IMR-90 (cell line): ENCODE measurements at regions not wholly inside any gene's neighbourhood (a gene's known extent, or its start where the extent isn't known, plus 50 kb on each side); places are given as distances from the start of the nearest gene placed in this dataset.
"Not testable (repeated sequence)": the region's sequence is repeated elsewhere in the genome, so short reads cannot be mapped to it uniquely, and the experiment has no call there.

Experiments
- ATAC-seq: fragments of 200-7000 bp; cut with Tn5 transposase; 2 replicates; pipeline ENCODE4 v1.9.1; 2020; ENCODE audit warnings: low read depth, mild to moderate bottlenecking, moderate library complexity
- BruUV-seq: library from RNA; stranded (reverse); fragments of 400-500 nt; replicated peaks from 2 replicates; lab custom pipeline; 2021; lab: Mats Ljungman, UMichigan
- CTCF ChIA-PET: fragments of 300-600 bp; formaldehyde crosslinking; extraction: SDS; loops from one replicate; lab custom pipeline; 2021; ENCODE audit warnings: antibody characterized with exemption; lab: Yijun Ruan, JAX
- POLR2A ChIA-PET: fragments of 300-600 bp; sonication (Branson Sonifier 250); formaldehyde crosslinking; loops from one replicate; lab custom pipeline; 2022; ENCODE audit warnings: antibody characterized with exemption; ENCODE audit not compliant: unreplicated experiment; lab: Charles Lee
- DNase-seq: peaks from one replicate; pipeline ENCODE4 v3.0.0; 2013
- H2AFZ ChIP-seq: replicated peaks from 2 replicates; pipeline ENCODE3; 2013; ENCODE audit warnings: low read length, mild to moderate bottlenecking; ENCODE audit not compliant: poor library complexity
- H2AK5ac ChIP-seq: 2 replicates; pipeline ENCODE4 v1.6.1; 2013; ENCODE audit warnings: low read depth, low read length, inconsistent platforms
- H2AK9ac ChIP-seq: replicated peaks from 2 replicates; pipeline ENCODE3; 2013; ENCODE audit warnings: mild to moderate bottlenecking, low read depth, low read length, moderate library complexity; ENCODE audit not compliant: poor library complexity
- H2BK120ac ChIP-seq: 2 replicates; pipeline ENCODE4 v1.6.1; 2013; ENCODE audit warnings: low read depth, low read length, inconsistent platforms
- H2BK15ac ChIP-seq: 3 replicates; pipeline ENCODE4 v1.6.1; 2013; ENCODE audit warnings: low read depth, low read length, inconsistent platforms
- H2BK20ac ChIP-seq: 2 replicates; pipeline ENCODE4 v1.6.1; 2013; ENCODE audit warnings: low read depth, mild to moderate bottlenecking, inconsistent platforms, low read length, moderate library complexity
- H2BK5ac ChIP-seq: 2 replicates; pipeline ENCODE4 v1.6.1; 2013; ENCODE audit warnings: mild to moderate bottlenecking, low read depth, low read length, inconsistent platforms; ENCODE audit not compliant: poor library complexity, severe bottlenecking
- H3K14ac ChIP-seq: replicated peaks from 2 replicates; pipeline ENCODE4 v1.6.1; 2013; ENCODE audit warnings: low read depth, low read length, inconsistent platforms
- H3K18ac ChIP-seq: 2 replicates; pipeline ENCODE4 v1.6.1; 2013; ENCODE audit warnings: low read depth, low read length, control low read depth
- H3K23ac ChIP-seq: 2 replicates; pipeline ENCODE4 v1.6.1; 2013; ENCODE audit warnings: low read depth, low read length, inconsistent platforms
- H3K27ac ChIP-seq: 2 replicates; pipeline ENCODE4 v1.5.1; 2013; ENCODE audit warnings: mild to moderate bottlenecking, control low read depth, low read length; ENCODE audit not compliant: insufficient read depth
- H3K27me3 ChIP-seq: 2 replicates; pipeline ENCODE4 v1.6.1; 2013; ENCODE audit warnings: low read length; ENCODE audit not compliant: control insufficient read depth, insufficient read depth
- H3K36me3 ChIP-seq: 2 replicates; pipeline ENCODE4 v1.6.1; 2013; ENCODE audit warnings: low read length, mixed read lengths; ENCODE audit not compliant: control insufficient read depth, insufficient read depth
- H3K4ac ChIP-seq: 2 replicates; pipeline ENCODE4 v1.6.1; 2013; ENCODE audit warnings: low read depth, low read length, inconsistent platforms
- H3K4me1 ChIP-seq: 2 replicates; pipeline ENCODE4 v1.6.1; 2013; ENCODE audit warnings: low read length, mixed read lengths; ENCODE audit not compliant: control insufficient read depth, insufficient read depth
- H3K4me2 ChIP-seq: 2 replicates; pipeline ENCODE4 v1.6.1; 2013; ENCODE audit warnings: low read depth, mild to moderate bottlenecking, control low read depth, low read length, moderate library complexity
- H3K4me3 ChIP-seq: 2 replicates; pipeline ENCODE4 v1.5.1; 2013; ENCODE audit warnings: low read depth, mild to moderate bottlenecking, control low read depth, low read length, moderate library complexity; ENCODE audit not compliant: insufficient read depth
- H3K56ac ChIP-seq: 2 replicates; pipeline ENCODE4 v1.6.1; 2013; ENCODE audit warnings: low read length, inconsistent platforms; ENCODE audit not compliant: insufficient read depth; ENCODE audit errors: extremely low read depth
- H3K79me1 ChIP-seq, 2 experiments: 2 replicates each; pipeline ENCODE4 v1.6.1; 2013; ENCODE audit warnings: low read length in 2 of 2, inconsistent platforms in 1 of 2, low read depth in 1 of 2
- H3K9ac ChIP-seq: 2 replicates; pipeline ENCODE4 v1.6.1; 2013; ENCODE audit warnings: low read depth, low read length, control low read depth
- H3K9me1 ChIP-seq: 2 replicates; pipeline ENCODE4 v1.6.1; 2013; ENCODE audit warnings: low read length, inconsistent platforms; ENCODE audit not compliant: insufficient read depth
- H3K9me3 ChIP-seq: 2 replicates; pipeline ENCODE4 v1.6.1; 2013; ENCODE audit warnings: low read length; ENCODE audit not compliant: control insufficient read depth, insufficient read depth
- H4K20me1 ChIP-seq: 2 replicates; pipeline ENCODE4 v1.6.1; 2013; ENCODE audit warnings: low read length, inconsistent platforms; ENCODE audit not compliant: insufficient read depth
- H4K5ac ChIP-seq: 2 replicates; pipeline ENCODE4 v1.6.1; 2013; ENCODE audit warnings: mild to moderate bottlenecking, low read depth, low read length, control low read depth
- H4K8ac ChIP-seq, 2 experiments: 2 replicates each; pipeline ENCODE4 v1.6.1; 2013; ENCODE audit warnings: low read depth in 2 of 2, low read length in 2 of 2, control low read depth in 1 of 2, inconsistent platforms in 1 of 2
- H4K91ac ChIP-seq: 2 replicates; pipeline ENCODE4 v1.6.1; 2013; ENCODE audit warnings: low read depth, low read length, inconsistent platforms; ENCODE audit not compliant: insufficient read depth
- WGBS, 2 experiments: methylation state at CpG; one replicate each; pipeline versions ENCODE4 v1.1.5 to v1.1.7; 2013; ENCODE audit warnings: missing lambda C conversion rate in 2 of 2; ENCODE audit not compliant: insufficient read length in 1 of 2; ENCODE audit errors: extremely low coverage in 2 of 2; 5-methylcytosine and 5-hydroxymethylcytosine counted together
- dilution Hi-C: fragments of 300-500 bp; cut with HindIII; formaldehyde crosslinking; loops from one replicate; pipeline ENCODE4 v1.14.3; 2018; ENCODE audit warnings: low sequenced_read_pairs; ENCODE audit not compliant: unreplicated experiment
- in situ Hi-C: fragments of 300-500 bp; cut with MboI; formaldehyde crosslinking; loops from 3 replicates; pipeline ENCODE4 v1.14.3; 2019; ENCODE audit warnings: low sequenced_read_pairs, inconsistent platforms, mixed read lengths
- intact Hi-C: fragments of 100-400 bp; cut with micrococcal nuclease; formaldehyde crosslinking; loops from 2 replicates; pipeline ENCODE4 v1.10.0; 2022

DNA sequence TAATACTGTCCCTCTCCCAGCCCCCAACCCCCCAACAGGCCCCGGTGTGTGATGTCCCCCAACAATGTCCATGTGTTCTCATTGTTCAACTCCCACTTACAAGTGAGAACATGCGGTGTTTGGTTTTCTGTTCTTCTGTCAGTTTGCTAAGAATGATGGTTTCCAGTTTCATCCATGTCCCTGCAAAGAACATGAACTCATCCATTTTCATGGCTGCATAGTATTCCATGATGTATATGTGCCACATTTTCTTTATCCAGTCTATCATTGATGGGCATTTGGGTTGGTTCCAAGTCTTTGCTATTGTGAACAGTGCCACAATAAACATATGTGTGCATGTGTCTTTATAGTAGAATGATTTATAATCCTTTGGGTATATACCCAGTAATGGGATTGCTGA lies 232.2 kb downstream of the PARM1 start:
- H3K36me3 ChIP-seq, H3K23ac ChIP-seq, H4K20me1 ChIP-seq, H2BK120ac ChIP-seq, H3K79me1 ChIP-seq, CTCF ChIA-PET, H2BK15ac ChIP-seq, H3K9ac ChIP-seq, H2BK20ac ChIP-seq, H2AK9ac ChIP-seq, H3K27ac ChIP-seq, H2AK5ac ChIP-seq, dilution Hi-C loops, H3K14ac ChIP-seq, H3K9me3 ChIP-seq, H4K5ac ChIP-seq, H2BK5ac ChIP-seq, DNase-seq, H3K4ac ChIP-seq, ATAC-seq, H3K27me3 ChIP-seq, H3K4me3 ChIP-seq, H3K56ac ChIP-seq, H2AFZ ChIP-seq, POLR2A ChIA-PET, H4K91ac ChIP-seq, H3K4me2 ChIP-seq, in situ Hi-C loops, H4K8ac ChIP-seq, intact Hi-C loops, H3K9me1 ChIP-seq, H3K18ac ChIP-seq, H3K4me1 ChIP-seq, BruUV-seq: not testable (repeated sequence)
- no CpG with 5 or more reads among the region's 2 CpGs for WGBS, 2 experiments
